AG20443 (cell line): ENCODE measurements at regions not wholly inside any gene's neighbourhood (a gene's known extent, or its start where the extent isn't known, plus 50 kb on each side); places are given as distances from the start of the nearest gene placed in this dataset.

Experiments used
- DNase-seq: peaks from one replicate; pipeline ENCODE4 v3.0.0; 2012; ENCODE audit warnings: low spot score, mixed read lengths

DNA sequence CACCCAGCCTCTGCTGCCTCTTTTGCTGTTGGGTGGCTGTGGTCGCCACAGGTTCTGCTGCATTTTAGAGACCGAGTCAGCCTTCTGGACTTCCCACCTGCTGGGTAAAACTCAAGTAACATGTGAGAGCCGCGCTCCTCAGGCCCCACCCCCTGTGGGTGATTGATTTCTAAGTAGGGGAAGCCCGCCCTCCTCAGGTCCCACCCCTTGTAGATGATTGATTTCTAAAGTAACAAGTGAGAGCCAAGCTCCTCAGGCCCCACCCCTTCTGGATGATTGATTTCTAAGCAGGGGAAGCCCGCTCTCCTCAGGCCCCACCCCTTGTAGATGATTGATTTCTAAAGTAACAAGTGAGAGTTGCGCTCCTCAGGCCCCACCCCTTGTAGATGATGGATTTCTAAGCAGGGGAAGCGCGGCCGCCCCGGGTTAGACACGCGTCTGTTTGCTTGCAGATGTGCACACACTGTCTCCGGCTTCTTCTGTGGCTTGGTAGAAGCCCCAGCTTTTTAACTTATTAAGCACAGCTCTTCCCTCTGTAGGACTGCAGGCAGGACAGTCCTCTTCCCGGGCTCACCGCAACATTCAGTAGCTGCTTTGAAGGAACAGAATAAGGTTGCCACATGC is 83.4 kb downstream of the FAM43A start:
- peak; percentile 94 for DNase-seq

DNA sequence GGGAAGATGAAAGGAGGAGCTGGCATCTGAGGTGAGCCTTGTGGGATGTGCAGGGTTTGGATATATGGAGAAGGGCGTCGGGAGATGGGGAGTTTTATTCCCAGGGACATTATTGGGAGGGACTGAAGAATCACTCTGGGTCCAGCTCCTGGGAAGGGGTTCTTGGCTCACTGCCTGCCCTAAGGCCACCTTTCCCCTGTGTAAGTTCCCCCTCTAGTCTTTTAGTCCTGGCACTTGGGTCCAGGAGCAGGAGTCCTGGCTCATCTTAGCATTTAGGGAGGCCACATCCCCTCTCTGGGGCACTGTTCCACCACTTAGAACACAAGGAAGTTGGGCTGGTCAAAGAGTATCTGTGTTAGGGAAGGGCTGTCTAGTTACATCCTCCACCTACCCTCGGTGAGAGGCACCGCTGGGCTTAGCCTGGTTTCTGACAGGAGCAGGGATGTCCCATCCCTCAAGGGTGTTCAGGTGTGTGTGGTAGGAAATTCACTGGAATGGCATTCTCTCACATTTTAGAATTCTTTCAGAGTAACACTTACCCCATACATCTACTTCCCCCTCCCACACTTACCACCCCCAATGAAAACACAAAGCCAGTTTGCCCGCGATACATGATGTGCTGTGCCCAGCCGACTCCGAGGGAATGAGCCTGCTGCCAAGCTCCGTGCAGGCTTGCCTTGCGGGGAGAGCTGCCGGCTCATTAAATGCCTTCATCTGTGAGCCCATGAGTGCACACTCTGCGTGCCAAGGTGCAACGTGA is 86.7 kb downstream of the FAM43A start:
- DNase-seq, result no peak

DNA sequence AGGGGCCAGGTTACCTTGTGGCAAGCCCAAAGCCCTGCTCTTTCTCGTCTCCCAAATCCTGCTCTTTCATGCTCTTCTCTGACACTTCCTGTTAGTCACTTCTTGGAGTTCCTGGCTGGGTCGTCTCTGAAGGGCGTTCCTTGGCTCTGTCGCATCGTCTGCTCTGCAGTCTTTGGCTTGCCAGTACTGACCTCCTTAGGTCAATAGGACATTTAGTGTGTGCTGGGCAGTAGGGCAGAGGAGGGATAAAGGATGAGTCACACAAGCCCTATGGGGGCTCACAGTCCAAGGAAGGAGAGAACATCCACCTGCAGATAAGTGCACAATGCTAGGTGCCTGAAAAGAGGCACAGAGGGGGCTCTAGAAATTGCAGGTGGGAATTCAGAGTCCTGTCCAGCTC is 87.5 kb downstream of the FAM43A start:
- peak; percentile 66 for DNase-seq

DNA sequence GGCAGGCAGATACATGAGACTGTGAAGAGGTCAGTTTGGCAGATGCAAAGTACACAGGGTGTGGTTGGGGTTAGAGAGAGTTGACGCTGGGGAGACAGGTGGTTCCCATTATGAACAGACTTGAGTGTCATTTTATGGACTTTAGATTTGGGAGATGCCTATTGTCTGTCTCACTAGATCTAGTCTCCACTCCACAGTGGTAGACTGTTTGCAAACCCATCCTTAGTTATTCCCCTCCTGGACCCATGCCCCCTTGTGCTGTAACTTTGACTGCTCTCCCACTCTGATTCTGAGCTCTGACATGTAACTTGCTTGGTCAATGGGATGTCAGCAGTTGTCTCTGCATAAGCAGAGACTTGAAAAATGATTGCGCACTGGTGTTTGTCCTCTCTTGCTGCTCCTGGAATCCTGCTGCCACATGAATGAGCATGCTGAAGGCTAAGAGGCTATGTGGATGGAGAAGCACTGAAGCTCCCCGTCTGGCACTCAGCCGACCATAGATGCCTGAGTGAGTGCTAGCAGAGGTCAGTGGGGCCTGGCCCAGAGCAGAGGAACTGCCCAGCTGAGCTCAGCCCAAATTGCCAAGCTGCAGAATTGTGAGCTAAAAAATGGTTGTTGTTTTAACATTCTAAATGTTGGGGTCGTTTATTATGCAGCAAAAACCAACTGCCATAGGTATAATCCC is 88.2 kb downstream of the FAM43A start:
- DNase-seq, result peak; percentile 51

DNA sequence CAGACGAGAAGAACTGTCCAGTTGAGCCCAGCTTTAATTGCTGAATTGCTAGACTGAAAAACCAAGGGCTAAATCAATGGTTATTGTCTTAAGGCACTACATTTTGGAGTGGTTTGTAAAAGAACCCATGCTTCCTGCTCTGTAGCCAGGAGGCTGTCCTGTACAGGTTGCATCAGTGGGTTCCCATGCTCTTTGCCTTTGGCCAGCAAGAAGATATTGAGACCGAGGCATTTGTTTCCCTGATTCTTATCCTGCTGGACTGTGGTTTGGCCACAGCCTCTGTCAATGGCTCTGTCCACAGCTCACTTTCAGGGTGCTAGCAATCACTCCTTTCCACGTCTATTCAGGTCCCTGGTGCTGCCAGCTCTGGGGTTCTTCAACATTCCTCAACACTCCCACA is 89.6 kb downstream of the FAM43A start:
- no peak for DNase-seq

DNA sequence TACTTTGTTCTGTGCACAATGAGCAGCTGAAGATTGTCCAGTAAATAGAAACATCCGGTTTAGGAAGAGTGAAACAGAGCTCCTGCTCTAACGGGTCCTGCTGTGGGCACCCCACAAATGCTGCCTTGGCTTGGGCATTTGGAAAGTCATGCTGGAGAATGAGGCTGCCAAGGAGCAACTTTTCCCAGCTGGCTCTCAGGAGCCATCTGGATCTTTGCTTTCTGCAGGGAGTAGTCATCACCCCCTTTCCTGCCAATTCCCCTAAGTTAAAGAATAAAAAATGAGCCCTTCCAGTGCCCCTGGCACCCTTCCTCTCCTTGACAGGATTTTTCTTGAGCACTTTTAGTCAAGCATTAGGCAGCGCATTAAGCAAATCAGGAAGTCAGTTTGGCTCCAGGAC is 90.0 kb downstream of the FAM43A start:
- no peak for DNase-seq

DNA sequence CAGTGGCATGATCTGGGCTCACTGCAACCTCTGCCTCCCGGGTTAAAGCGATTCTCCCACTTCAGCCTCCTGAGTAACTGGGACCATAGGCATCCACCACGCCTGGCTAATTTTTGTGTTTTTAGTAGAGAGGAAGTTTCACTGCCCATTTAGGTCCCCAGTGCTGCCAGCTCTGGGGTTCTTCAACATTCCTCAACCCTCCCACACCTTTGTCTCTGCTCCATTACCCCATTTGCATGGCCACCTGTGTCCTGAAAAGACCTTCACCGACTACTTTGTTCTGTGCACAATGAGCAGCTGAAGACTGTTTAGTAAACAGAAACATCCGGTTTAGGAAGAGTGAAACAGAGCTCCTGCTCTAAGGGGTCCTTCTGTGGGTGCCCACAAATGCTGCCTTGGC is 92.0 kb downstream of the FAM43A start:
- DNase-seq, result no peak

DNA sequence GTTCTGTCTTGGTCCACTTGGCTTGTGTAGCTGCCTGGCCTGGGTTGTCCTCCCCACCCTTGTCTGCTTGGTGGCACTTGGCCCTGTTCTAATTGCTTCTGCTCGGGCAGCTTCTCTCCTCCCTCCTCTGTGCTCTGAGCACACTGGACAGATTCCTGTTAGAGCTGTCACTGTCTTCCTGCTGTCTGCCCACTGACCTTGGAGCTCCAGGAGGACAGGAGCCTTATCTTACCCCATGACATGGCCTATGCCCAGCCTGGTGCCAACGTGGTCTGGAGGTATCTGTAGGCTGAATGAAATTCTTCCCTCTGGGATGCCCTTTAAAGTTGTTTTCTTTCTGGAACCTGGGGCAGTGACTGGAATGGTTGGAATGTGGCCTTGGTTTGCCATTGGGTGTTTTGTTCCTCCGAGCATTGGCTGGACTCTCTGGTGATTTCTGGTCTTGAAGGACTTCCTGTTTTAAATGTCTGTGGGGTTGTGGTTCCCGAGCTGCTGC is 94.1 kb downstream of the FAM43A start:
- peak; percentile 47 for DNase-seq

DNA sequence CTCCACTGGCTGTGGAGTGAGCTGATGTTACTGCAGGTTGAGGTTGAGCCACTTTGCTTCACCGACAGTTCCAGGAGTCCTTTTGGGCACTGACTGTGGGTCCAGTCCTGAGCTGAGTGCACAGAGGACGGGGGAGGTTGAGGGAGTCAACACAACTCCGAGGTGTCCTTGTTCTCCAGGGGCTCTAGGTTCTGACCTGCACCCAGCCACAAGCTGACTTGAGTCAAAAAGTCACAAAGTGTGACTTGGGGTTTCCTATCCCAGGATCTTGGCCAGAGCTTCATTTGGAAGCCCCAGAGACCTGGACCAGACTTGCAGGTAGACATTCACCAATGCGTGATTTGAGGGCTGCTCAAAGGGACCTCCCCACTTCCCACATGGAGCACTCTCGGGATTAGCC is 95.0 kb downstream of the FAM43A start:
- DNase-seq, result no peak

DNA sequence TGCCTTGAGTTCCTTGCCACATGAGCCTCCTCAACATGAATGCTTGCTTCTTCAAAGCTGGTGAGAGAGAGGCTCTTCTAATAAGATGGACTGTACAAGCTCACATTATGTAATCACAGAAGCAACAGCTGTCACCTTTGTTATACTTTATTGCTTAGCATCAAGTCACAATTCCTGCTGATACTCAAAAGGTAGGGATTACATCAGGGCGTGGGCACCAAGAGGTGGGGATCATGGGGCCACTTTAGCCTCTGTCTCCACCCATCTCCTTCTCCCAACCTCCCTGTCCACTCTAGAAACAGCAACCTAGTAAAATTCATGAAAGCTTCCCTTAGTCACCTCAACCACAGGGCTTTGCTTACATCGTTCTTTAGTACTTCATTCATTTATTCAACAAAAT is 95.9 kb downstream of the FAM43A start:
- DNase-seq, result no peak

DNA sequence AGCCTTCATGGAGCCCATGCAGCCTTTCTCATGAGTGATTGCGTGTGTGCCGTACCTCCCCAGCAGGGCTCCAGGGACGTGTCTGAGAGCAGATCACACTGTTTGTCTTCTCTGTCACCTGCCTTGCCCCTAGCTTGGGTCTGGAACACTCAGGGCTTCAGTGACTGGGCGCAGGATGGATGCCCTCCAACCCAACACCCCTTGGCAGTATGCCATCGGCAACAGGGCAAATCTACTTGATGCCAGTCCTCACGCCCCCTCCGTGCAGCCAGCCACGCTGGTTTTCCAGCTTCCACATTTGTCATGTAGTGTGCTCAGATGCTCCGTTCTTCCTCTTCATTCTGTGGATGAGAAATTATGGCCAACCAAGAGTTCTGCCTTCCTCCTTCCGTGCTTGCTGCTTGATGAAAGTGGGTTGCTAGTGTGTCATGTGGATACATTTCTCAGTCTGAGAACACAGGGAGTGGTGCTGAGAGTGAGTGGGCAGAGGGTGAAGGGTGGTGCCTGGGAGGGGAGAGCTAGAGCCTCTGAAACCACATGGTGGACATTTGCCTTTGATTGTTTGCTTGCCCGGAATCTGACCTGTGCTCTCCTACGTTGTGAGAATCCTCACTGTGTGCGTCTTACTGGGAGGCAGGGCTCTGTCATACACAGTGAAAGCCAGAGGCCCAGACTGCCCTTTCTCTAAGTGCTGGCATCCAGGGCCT is 97.2 kb downstream of the FAM43A start:
- DNase-seq, result peak; percentile 75

DNA sequence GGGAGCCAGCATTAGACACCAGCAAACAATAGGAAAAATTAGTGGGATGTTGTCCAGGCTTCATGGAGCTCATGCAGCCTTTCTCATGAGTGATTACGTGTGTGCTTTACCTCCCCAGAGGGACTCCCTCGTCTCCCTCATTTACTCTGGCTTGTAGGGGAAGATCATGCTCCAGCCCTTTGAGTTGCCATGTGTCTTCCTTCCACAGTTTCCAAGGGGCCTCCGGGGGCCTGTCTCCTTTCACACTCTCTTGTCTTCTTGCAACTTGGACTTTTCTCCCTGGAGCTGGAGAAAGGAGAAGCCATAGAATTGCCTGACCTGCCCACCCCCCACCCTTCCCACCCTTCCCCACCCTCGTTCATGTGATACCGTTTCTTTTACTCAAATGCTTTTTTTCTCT is 98.7 kb downstream of the FAM43A start:
- no peak for DNase-seq

DNA sequence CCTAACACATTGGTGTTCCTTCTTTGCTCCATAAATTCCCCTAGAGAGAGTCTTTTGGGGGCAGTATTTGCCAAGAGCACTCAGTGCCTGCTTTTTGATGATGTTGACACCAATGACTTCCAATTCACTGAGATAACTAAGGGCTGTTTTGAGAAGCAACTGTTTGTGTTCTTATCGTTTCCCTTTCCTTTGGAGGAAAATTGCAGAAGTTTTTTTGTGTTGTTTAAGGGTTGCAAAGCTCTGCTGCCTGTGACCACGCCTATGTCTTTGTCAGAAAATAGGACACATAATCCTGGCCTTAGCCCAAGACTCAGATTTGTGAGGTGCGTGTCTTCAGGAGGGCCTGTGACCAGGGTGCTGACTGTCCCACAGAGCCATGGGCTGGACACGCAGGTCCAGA is 99.6 kb downstream of the FAM43A start:
- no peak for DNase-seq

DNA sequence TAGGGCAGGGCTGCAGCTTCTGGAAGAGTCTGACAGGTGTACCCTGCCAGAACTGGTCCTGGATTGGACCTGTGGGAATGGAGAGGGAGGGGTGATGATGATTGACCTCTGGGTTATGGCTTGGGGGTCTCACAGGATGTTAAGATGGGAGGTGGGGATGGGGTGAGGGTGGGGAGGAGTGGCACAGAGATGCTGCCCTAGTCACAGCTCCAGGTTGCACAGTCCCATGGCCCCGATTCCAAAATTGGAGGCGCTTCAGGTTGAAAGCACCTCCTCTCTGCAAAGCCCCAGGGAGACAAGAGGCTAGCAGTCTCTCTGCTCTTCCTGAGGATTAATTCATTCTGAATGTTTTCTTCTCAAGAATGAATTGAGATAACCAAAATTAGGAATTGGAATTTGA is 101.4 kb downstream of the FAM43A start:
- DNase-seq, result no peak

DNA sequence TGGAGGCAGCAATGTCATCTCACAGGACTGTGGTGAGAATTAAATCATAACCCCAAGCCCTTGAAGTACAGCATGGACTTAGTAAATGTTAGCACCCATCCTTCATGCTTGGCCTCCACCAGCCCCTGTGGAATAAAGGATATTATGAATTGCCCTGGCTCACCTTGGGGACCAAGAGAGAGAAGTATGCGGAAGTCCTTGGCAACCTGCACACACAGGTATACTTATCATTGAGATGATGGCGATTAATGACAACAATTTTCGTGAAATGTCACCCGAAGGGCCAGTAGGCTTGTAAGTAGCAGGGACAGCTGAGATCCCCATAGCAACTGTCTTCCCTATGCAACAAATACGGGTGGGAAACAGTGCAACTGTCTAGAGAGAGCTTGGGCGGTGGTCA is 102.0 kb downstream of the FAM43A start:
- no peak for DNase-seq

DNA sequence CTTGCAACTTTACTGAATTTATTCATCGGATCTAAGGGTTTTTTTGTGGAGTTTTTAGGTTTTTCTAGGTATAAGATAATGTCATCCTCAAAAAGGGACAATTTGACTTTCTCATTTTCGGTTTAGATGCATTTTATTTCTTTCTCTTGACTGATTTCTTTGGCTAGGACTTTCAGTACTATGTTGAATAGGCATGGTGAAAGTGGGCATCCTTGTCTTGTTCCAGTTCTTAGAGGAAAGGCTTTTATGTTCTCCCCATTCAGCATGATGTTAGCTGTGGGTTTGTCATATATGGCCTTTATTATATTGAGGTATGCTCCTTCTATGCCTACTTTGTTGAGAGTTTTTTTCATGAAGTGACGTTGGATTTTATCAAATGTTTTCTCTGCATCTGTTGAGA is 106.7 kb downstream of the FAM43A start:
- DNase-seq, result no peak

DNA sequence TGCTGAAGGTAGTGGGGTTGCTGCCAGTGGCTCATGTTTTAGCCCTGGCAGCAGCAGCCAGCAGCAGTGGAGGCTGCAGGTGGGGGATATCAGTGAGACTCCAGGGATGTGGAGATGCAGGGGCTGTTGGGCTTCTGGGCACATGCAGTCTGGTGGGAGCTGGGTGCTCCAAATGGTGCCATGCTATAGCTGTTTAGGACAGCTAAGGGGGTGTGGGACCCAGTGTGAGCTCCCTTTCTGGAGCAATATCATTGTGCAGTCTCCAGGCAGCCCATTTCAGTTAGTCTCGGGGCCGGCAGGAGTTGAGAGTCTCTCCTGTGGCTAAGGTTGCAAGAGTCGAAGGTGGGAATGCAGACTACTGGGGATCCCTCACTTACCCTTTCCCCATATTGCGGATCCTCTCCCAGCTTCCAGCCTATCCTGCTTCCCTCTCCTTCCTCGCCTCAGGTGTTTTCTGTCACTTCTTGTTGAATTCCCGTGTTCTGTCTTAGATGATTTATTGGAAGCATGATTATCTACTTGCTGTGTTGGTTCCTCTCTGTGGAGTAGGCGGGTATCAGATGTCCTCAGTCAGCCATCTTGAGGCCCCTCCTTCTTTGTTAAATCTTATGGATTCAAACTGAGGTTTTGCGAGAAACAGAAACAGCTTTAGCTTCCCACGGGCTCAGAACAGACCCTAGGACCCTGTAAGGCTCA is 112.0 kb downstream of the FAM43A start:
- DNase-seq, result no peak

DNA sequence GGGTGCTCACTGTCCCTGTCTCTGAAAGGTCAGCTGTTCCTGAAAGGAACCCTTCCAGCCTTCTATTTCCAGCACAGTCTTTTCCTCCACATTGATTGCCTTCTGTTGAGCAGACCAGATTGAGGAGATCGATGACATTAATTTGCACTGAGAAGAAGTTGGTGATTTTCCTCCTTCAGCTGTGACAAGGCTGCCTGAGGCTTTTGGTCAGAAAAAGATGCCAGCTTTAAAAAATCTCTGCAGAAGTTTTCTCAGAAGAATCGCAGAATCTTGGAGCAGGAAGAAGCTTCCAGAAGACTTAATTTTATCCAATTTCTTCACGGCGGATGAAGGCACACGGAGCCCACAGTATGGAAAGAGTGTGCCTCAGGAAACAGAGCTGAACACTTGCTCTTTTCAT is 112.8 kb downstream of the FAM43A start:
- DNase-seq, result no peak

DNA sequence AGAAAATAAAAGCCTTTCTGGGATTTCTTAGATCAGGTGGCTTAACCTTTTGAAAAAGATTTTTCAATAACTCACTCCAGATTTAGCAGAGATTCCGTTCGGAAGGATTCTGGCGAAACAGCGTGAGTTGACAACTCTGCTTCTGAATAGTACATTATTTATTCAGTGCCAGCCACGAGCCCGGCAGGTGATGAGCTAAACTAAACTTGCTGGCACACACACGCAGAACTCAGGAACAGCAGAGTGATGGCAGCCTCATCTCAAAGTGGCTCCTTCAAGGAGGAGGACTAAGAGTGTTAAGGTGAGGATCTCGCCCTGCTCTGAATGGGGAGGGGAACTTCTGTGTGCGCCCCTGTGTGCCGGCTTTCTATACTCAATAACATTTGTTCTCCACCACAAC is 114.3 kb downstream of the FAM43A start:
- DNase-seq, result no peak

DNA sequence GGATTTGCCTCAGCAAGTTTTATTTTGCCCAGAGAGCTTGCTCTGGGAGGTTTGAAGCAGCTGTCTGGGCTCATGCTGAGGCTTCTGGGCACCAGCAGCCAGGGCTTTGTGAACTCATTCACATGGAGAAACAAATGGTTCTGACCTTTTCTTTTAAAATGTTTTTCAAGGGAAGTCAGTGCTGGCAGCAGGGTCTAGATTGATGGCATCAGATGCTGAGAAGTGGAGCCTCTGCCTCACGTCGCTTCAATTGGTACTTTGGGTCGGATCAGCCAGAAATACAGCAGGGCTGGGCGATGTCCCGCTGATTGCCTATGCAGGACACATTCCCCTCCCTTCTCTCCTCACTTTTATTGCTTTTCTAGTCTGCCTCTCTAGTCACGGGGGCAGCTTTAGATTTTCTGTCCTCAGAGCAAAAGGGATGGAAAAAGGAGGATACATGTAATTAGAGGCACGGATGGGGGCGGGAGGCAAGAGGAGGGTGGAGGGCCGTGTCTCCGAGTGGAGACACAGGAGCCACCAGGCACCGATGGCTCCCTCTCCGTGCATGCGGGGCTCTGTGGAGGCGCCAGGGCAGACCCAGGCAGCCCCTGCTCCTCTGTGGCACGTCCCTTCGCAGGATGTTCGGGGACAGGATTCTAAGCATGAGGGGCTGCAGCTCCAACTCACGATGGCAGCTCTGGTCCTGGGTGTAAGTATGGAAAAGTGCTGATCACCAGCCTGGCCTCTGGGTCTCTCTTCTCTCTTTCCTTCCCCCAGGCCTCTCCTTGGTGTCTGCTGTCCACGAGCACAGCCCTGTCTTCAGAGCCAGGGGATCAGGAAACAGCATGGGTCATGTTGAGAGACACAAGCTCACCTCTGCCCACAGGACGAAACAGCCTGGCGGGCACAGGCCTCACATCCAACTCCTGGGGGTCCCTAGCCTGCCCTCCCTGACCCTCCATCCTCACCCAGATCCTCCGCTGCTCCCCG is 116.1 kb downstream of the FAM43A start:
- DNase-seq, result no peak

DNA sequence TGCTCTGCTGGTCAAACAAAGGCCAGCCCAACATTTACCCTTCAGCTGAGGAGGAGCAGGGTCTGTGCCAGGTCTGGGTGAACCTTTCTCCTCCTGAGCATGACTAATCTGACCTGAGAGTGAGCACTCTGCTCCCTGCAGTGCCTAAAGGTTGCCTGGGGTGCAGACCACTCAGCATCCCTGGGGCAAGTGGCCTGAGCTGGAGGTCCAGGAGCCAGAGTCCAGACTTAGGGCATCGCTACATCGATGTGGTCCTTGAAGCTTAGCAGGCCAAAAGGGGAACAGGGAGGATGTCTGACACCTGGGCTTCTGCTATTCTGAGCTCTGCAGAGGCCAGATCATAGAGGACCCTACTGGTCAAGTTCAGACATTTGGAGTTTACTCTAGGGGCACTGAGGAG is 119.1 kb downstream of the FAM43A start:
- no peak for DNase-seq
